ENCODE measurements at regions not wholly inside any gene's neighbourhood (a gene's known extent, or its start where the extent isn't known, plus 50 kb on each side); places are given as distances from the start of the nearest gene placed in this dataset.

DNA sequence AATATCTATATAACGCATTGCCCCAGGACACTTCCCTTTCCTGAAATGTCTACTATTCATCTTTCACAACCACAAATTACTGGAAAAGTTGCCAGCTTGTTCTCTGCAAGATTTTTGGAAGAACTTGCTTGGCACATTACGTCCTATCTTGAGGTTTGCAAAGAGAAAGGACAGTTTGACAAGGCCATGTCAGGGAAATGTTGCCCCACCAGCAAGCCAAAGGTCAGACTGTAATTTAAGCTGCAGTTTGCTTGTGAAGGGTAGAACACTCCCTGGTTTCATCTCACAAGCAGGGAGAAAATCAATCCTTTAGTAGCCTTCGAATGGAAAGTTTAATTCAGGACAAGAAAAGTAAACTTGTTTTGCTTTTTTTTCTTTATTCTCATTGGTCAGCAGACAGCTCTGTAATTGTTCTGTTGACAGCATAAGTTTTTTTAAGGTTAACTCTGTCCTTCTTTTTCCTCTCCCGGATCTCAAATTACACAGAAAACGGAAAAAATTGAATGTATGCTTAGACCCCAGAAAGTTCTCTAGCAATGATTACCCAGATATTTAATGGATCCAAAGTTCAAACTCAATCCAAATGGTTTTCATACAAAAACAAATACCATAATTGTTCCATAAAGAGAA lies 541.8 kb upstream of the NRSN1 start:
- TF ChIP-seq POLR2AphosphoS5 (IDR thresholded peaks at IDR 0.05) (no peak), POLR2A (IDR thresholded peaks at IDR 0.05) (no peak), EP300 (IDR thresholded peaks at IDR 0.05; ENCODE audit: low read depth) (peak; percentile 26)
- TF ChIP-seq, protein P1, sequence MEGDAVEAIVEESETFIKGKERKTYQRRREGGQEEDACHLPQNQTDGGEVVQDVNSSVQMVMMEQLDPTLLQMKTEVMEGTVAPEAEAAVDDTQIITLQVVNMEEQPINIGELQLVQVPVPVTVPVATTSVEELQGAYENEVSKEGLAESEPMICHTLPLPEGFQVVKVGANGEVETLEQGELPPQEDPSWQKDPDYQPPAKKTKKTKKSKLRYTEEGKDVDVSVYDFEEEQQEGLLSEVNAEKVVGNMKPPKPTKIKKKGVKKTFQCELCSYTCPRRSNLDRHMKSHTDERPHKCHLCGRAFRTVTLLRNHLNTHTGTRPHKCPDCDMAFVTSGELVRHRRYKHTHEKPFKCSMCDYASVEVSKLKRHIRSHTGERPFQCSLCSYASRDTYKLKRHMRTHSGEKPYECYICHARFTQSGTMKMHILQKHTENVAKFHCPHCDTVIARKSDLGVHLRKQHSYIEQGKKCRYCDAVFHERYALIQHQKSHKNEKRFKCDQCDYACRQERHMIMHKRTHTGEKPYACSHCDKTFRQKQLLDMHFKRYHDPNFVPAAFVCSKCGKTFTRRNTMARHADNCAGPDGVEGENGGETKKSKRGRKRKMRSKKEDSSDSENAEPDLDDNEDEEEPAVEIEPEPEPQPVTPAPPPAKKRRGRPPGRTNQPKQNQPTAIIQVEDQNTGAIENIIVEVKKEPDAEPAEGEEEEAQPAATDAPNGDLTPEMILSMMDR (IDR thresholded peaks at IDR 0.05), result no peak
- Histone ChIP-seq H3K4me1 (peaks cover 0 to 10% (median 3%) of the 10 kb centered on the region in 4 donors), H3K9me3 (no peaks in the 10 kb centered on the region), H3K27me3 (no peaks in the 10 kb centered on the region), H3K27ac (no peak overlapping the region), H3K36me3 (no peaks in the 10 kb centered on the region), H3K4me3 (no peak overlapping the region)
- 33 to 49% methylated on average over 5 of the region's 5 CpGs for WGBS, 2 donors (ENCODE audit: low coverage in 1 of 2)
- intact Hi-C loops (cut with DNase I; ENCODE audit: low total_unique reads), result no loop called here
- in situ Hi-C loops (cut with MboI; ENCODE audit: low pct_ligation_motif_present in 1 of 4, low pct_unique_long_range_greater_than_20kb in 1 of 4, low sequenced_read_pairs in 3 of 4), result no loop called here
- DNase-seq, result peak; percentile 9

DNA sequence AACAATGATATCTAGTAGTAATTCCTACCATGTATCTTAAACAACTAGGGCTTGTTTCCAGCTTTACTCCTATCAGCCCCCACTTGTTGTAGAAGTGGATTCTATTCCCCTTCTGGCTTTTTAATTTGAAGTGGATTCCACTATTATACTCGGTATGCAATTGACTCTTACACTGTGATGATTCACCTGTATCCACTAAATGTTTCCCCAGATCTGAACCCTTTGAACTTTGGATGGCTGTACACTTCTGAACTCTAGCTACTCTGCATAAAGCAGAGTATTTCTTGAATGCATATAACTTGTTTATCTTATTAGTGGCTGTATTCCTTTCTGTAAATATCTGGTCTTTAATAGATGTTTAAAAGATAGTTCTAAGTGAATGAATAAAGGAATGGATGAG lies 538.4 kb upstream of the NRSN1 start:
- Histone ChIP-seq H3K27ac (no peak overlapping the region), H3K4me3 (no peak overlapping the region), H3K36me3 (no peaks in the 10 kb centered on the region), H3K4me1 (peaks cover 0 to 10% (median 3%) of the 10 kb centered on the region in 4 donors), H3K27me3 (no peaks in the 10 kb centered on the region), H3K9me3 (no peaks in the 10 kb centered on the region)
- WGBS, 2 donors (ENCODE audit: low coverage in 1 of 2), result 16 to 54% methylated on average over 1 of the region's 1 CpG
- in situ Hi-C loops (cut with MboI; ENCODE audit: low pct_ligation_motif_present in 1 of 4, low pct_unique_long_range_greater_than_20kb in 1 of 4, low sequenced_read_pairs in 3 of 4) (no loop called here), intact Hi-C loops (cut with DNase I; ENCODE audit: low total_unique reads) (no loop called here)
- TF ChIP-seq, protein P1 (IDR thresholded peaks at IDR 0.05), result no peak
- TF ChIP-seq EP300 (IDR thresholded peaks at IDR 0.05; ENCODE audit: low read depth), result no peak
- no peak for TF ChIP-seq POLR2AphosphoS5 (IDR thresholded peaks at IDR 0.05)
- no peak for TF ChIP-seq POLR2A (IDR thresholded peaks at IDR 0.05)
- DNase-seq, result no peak

DNA sequence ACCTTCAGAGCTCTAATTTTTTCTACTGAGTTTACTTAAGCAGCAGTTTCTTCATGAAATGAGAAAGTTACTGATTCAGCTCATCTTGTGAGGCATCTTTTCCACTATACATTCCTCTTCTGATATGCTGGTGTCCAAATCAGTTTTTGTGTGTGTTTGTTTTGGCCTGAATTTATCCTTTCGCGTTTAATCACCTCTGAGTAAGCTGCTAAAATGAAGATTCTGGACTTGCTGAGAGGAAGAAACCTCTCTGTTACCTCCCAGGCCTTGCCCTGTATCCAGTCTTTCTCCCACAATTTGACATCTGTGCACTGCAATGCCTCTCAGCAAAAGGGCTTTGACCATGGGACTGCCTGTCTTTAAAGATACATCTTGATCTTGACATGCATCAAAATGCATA lies 536.2 kb upstream of the NRSN1 start:
- intact Hi-C loops (cut with DNase I; ENCODE audit: low total_unique reads), result no loop called here
- TF ChIP-seq POLR2AphosphoS5 (IDR thresholded peaks at IDR 0.05), result no peak
- WGBS, 2 donors (ENCODE audit: low coverage in 1 of 2), result 25 to 84% methylated on average over 2 of the region's 2 CpGs
- Histone ChIP-seq H3K9me3 (no peaks in the 10 kb centered on the region), H3K36me3 (no peaks in the 10 kb centered on the region), H3K27ac (no peak overlapping the region), H3K27me3 (no peaks in the 10 kb centered on the region), H3K4me1 (peaks cover 0 to 1% (median under 1%) of the 10 kb centered on the region in 4 donors), H3K4me3 (no peak overlapping the region)
- no peak for DNase-seq
- in situ Hi-C loops (cut with MboI; ENCODE audit: low pct_ligation_motif_present in 1 of 4, low pct_unique_long_range_greater_than_20kb in 1 of 4, low sequenced_read_pairs in 3 of 4), result no loop called here

DNA sequence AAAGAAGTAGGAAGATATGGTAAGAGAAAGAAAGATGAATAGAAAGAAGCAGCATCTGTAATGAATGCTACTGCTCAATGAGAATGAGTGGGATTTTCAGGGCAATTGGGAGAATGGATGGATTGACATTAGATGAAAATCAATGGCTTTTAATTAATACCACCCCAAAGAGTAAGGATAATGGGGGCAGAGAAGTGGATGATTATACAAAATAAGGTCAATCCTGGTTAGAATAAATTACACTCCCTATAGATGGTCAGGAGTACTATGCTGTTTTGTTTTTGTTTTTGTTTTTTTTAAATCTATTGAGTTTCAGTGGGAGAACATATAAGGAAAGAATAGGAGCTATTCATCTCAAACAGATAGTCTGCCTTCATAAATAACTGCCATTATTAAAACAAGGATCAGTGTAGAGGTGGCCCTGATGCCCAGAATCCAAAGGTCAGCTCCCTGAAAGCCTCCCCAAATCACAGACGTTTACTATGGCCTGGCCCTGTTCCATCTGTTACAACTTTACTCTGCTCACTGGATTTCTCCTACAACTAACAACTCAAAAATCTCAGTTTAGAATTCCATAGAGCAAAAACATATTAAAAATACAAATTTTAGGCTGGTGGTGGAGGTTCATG lies 535.4 kb upstream of the NRSN1 start:
- Histone ChIP-seq H3K4me3 (no peak overlapping the region), H3K4me1 (no peaks in the 10 kb centered on the region), H3K27me3 (no peaks in the 10 kb centered on the region), H3K9me3 (no peaks in the 10 kb centered on the region), H3K36me3 (no peaks in the 10 kb centered on the region), H3K27ac (no peak overlapping the region)
- 21 to 40% methylated on average over 1 of the region's 1 CpG for WGBS, 2 donors (ENCODE audit: low coverage in 1 of 2)
- in situ Hi-C loops (cut with MboI; ENCODE audit: low pct_ligation_motif_present in 1 of 4, low pct_unique_long_range_greater_than_20kb in 1 of 4, low sequenced_read_pairs in 3 of 4) (no loop called here), intact Hi-C loops (cut with DNase I; ENCODE audit: low total_unique reads) (no loop called here)
- DNase-seq, result no peak
- no peak for TF ChIP-seq POLR2AphosphoS5 (IDR thresholded peaks at IDR 0.05)
- TF ChIP-seq, protein P1 (IDR thresholded peaks at IDR 0.05), result no peak
- TF ChIP-seq POLR2A (IDR thresholded peaks at IDR 0.05), result no peak
- TF ChIP-seq EP300 (IDR thresholded peaks at IDR 0.05; ENCODE audit: low read depth), result no peak

Data from transverse colon (tissue), 4 donors.